ENCODE measurements at regions not wholly inside any gene's neighbourhood (a gene's known extent, or its start where the extent isn't known, plus 50 kb on each side); places are given as distances from the start of the nearest gene placed in this dataset.

DNA sequence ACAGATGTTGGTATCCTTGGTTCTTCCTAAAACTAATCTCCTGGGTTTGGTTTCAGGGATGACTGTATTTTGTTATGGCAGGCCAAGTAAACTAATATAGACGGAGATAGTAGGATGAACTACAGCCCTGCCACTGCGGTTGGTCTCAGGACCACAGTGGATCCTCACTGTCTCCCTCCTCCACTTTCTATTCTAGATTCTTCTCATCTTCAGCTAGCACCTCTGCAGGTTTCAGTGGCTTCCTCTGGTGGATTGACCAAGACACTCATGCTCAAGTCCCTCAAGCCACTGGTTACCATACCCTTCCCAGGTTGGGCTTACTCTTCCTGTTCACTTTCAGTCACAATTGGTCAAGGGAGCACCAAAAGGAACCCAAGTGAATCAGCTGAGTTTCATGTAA is 71.1 kb upstream of the CLDN18 start:
- no peak for TF ChIP-seq POLR2AphosphoS5 (IDR thresholded peaks at IDR 0.05; ENCODE audit: low read depth, low read length)
- TF ChIP-seq, protein P1, sequence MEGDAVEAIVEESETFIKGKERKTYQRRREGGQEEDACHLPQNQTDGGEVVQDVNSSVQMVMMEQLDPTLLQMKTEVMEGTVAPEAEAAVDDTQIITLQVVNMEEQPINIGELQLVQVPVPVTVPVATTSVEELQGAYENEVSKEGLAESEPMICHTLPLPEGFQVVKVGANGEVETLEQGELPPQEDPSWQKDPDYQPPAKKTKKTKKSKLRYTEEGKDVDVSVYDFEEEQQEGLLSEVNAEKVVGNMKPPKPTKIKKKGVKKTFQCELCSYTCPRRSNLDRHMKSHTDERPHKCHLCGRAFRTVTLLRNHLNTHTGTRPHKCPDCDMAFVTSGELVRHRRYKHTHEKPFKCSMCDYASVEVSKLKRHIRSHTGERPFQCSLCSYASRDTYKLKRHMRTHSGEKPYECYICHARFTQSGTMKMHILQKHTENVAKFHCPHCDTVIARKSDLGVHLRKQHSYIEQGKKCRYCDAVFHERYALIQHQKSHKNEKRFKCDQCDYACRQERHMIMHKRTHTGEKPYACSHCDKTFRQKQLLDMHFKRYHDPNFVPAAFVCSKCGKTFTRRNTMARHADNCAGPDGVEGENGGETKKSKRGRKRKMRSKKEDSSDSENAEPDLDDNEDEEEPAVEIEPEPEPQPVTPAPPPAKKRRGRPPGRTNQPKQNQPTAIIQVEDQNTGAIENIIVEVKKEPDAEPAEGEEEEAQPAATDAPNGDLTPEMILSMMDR (IDR thresholded peaks at IDR 0.05), result no peak
- no peak for TF ChIP-seq SIN3A (IDR thresholded peaks at IDR 0.05; ENCODE audit: borderline replicate concordance, insufficient read depth, low read depth, low read length)
